ENCODE measurements at regions not wholly inside any gene's neighbourhood (a gene's known extent, or its start where the extent isn't known, plus 50 kb on each side); places are given as distances from the start of the nearest gene placed in this dataset.
"Not testable (repeated sequence)": the region's sequence is repeated elsewhere in the genome, so short reads cannot be mapped to it uniquely, and the experiment has no call there.

DNA sequence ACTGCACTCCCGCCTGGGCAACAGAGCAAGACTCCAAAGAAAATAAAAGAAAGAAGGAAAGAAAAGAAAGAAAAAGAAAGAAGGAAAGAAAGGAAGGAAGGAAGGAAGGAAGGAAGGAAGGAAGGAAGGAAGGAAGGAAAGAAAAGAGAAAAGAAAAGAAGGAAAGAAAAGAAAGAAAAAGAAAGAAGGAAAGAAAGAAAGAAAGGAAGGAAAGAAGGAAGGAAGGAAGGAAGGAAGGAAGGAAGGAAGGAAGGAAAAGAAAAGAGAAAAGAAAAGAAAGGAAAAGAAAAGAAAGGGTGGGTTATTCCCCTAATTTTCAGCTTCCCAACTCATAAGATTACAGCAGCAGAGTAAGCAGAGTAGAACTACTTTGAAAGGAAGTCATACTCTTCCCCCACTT lies 64.4 kb downstream of the TMEM200C start:
- DNase-seq (ENCODE audit: extremely low read depth, low read depth) = not testable (repeated sequence)

DNA sequence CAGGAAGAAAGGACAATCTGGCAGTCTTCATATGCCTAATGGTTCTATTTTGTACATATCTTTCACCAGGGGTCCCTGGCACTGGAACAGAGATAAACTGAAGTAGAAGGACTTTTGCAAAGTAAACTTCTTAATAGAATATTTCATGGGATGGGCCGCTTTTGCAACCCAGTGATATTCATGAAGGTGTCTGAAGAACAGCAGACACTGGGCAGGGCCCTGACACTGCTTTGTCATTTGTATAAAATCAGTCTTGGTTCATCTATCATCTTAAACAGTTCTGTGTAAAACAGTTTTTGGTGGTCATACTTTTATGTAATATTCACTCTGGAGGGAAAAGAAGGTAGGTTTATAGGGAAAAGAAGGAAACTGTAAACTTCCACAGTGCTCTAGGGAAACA lies 66.4 kb downstream of the TMEM200C start:
- TF ChIP-seq, protein P1, sequence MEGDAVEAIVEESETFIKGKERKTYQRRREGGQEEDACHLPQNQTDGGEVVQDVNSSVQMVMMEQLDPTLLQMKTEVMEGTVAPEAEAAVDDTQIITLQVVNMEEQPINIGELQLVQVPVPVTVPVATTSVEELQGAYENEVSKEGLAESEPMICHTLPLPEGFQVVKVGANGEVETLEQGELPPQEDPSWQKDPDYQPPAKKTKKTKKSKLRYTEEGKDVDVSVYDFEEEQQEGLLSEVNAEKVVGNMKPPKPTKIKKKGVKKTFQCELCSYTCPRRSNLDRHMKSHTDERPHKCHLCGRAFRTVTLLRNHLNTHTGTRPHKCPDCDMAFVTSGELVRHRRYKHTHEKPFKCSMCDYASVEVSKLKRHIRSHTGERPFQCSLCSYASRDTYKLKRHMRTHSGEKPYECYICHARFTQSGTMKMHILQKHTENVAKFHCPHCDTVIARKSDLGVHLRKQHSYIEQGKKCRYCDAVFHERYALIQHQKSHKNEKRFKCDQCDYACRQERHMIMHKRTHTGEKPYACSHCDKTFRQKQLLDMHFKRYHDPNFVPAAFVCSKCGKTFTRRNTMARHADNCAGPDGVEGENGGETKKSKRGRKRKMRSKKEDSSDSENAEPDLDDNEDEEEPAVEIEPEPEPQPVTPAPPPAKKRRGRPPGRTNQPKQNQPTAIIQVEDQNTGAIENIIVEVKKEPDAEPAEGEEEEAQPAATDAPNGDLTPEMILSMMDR (IDR thresholded peaks at IDR 0.05; ENCODE audit: low read depth, low read length) = no peak
- DNase-seq (ENCODE audit: extremely low read depth, low read depth) = no peak

DNA sequence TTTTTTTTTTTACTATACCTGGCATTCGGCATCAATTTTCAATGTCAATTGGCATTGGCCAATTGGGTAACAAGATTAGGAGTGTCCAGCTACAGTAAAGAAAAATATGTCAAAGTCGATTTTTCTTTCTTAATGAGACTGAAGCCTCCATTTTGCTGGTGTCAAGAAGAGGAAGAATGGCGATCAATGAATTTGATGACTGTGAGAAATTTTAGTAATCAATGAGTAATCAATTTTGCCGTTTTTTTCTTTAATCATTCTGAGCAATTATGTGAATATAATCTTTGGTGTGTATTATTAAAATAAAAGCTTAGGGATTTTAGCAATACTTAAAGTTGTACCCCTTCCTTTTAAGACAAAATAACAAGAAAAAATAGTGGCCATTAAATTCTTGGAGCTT lies 69.7 kb downstream of the TMEM200C start:
- TF ChIP-seq, protein P1 (IDR thresholded peaks at IDR 0.05; ENCODE audit: low read depth, low read length) = no peak
- DNase-seq (ENCODE audit: extremely low read depth, low read depth) = no peak

DNA sequence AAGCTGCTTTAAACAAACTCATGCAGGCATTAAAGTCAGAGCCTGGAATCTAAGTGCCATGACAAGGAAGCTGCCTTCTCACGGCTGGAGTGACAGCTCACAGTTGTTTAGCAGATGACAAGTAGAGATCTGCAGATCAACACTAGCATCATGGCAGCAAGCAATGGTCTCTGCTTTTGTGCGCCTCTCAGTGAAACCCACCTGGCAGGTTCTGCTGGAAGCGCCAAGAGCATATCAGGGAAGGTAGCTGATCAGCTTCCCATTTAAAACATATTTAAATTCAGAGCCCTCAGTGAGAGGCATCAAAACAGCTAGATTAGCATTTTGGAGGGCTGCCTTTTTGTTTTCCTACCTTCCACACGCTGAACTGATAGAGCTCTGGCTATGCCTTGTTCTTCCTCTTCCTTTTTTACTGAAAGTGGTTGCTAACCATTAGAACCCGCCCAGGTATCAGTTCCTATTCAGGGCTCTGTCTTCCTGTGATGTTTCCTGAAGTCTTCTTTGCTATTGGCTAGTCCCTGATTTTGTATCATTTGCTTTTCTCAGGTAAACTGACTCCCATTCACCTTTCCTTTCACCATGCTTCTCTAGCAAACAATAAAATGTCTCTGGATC lies 70.8 kb downstream of the TMEM200C start:
- no peak for DNase-seq (ENCODE audit: extremely low read depth, low read depth)
- TF ChIP-seq, protein P1 (IDR thresholded peaks at IDR 0.05; ENCODE audit: low read depth, low read length) = no peak

DNA sequence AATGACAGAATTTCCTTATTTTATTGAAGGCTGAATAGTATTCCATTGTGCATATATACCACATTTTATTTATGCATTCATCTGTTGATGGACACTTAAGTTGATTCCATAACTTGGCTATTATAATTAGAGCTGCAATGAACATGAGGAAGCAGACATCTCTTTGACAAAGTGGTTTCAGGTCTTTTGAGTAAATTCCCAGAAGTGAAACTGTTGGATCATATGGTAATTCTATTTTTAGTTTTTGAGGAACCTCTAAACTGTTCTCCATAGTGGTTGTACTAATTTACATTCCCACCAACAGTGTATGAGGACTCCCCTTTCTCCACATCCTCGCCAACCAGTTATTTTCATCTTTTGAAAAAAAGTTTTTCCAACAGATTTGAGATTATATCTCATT lies 77.5 kb downstream of the TMEM200C start:
- no peak for DNase-seq (ENCODE audit: extremely low read depth, low read depth)
- TF ChIP-seq, protein P1 (IDR thresholded peaks at IDR 0.05; ENCODE audit: low read depth, low read length) = no peak

DNA sequence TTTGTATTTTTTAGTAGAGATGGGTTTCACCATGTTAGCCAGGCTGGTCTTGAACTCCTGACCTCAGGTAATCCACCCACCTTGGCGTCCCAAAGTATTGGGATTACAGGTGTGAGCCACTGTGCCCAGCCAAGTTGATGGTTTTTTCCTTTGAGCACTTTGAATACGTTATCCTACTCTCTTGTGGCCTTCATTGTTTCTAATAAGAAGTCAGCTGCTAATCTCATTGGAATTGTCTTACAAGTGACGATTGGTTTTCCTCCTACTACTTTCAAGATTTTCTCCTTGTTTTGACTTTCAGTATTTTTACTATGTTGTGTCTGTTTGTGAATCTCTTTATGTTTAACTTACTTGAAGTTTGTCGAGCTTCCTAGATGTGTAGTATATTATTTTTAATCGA lies 88.5 kb downstream of the TMEM200C start:
- TF ChIP-seq, protein P1 (IDR thresholded peaks at IDR 0.05; ENCODE audit: low read depth, low read length) = no peak
- DNase-seq (ENCODE audit: extremely low read depth, low read depth) = no peak

DNA sequence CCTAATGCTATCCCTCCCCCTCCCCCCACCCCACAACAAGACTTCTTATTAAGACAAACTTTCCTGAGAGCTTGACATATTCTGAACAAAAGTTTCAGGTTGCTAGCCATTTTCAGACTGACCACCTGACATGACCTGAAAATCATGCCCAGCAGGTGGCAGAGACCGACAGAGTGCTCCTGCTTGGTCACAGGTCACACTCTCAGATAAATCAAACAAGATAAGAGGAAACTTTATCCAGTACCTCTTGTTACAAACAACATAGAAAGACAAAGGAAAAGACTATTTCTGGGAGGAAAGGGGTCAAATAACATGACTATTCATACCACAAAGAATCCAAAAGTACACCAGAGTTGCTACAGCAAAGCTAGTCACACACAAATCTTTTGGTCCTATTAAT lies 107.4 kb downstream of the TMEM200C start:
- DNase-seq (ENCODE audit: extremely low read depth, low read depth) = no peak
- TF ChIP-seq, protein P1 (IDR thresholded peaks at IDR 0.05; ENCODE audit: low read depth, low read length) = no peak

DNA sequence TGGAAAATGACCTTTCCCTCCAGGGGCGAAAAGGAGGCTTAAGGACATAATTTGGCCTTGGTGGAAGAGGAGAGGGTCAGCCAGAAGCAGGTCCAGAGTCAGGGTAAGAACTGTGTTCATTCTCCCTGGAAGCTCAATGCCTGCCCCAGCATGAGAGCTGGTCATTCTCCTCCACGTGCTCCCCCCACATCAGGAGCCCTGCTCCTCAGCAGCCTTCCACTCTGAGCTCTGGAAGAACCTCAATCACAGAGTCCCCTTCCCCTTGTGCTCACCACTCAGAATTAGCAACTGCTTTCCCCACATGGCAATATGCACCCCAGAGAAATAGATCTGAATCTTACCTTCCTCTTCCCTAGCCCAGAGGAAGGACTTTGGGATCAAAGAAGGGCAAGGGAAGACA lies 115.4 kb downstream of the TMEM200C start:
- no peak for DNase-seq (ENCODE audit: extremely low read depth, low read depth)
- TF ChIP-seq, protein P1 (IDR thresholded peaks at IDR 0.05; ENCODE audit: low read depth, low read length) = no peak

All from AG09319 (cell line).